ENCODE measurements at regions not wholly inside any gene's neighbourhood (a gene's known extent, or its start where the extent isn't known, plus 50 kb on each side); places are given as distances from the start of the nearest gene placed in this dataset.

GRCh38 chr4:107562316-107562715 is 157.7 kb downstream of the PAPSS1 start:
- no peak for TF ChIP-seq TAF1 (IDR thresholded peaks at IDR 0.05; ENCODE audit: borderline replicate concordance, low read depth, low read length)
- TF ChIP-seq POLR2A (IDR thresholded peaks at IDR 0.05; ENCODE audit: low read depth, low read length), result no peak
- no peak for TF ChIP-seq POLR2AphosphoS5 (IDR thresholded peaks at IDR 0.05; ENCODE audit: low read depth, low read length)
- FAIRE-seq (no peak), DNase-seq (ENCODE audit: insufficient read length) (no peak)

GRCh38 chr4:107561481-107561880 is 158.6 kb downstream of the PAPSS1 start:
- DNase-seq (ENCODE audit: insufficient read length), result no peak
- TF ChIP-seq POLR2A (IDR thresholded peaks at IDR 0.05; ENCODE audit: low read depth, low read length) (no peak), POLR2AphosphoS5 (IDR thresholded peaks at IDR 0.05; ENCODE audit: low read depth, low read length) (no peak), TAF1 (IDR thresholded peaks at IDR 0.05; ENCODE audit: borderline replicate concordance, low read depth, low read length) (no peak)
- FAIRE-seq, result no peak

DNA sequence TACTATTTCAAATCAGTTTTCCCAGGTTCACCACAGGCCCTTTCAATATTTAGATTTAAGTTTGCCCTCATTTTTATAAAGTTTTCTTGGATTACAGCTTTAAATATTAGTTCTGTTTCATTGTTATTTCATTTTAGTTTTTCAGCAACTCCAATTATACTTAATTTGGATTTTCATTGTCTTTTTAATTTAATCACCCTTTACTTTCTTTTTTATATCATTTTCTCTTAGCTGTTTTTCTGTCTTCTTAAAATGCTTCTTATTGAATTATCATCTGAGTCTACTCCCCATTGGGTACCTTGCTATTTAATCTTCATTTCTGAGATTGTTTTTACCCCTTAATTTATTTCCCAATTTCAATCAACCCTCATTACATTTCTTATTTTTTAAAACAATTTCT is 160.4 kb downstream of the PAPSS1 start:
- DNase-seq (ENCODE audit: insufficient read length), result no peak
- no peak for FAIRE-seq

GRCh38 chr4:107552306-107552705 is 167.7 kb downstream of the PAPSS1 start:
- no peak for TF ChIP-seq TAF1 (IDR thresholded peaks at IDR 0.05; ENCODE audit: borderline replicate concordance, low read depth, low read length)
- no peak for TF ChIP-seq POLR2A (IDR thresholded peaks at IDR 0.05; ENCODE audit: low read depth, low read length)
- no peak for TF ChIP-seq POLR2AphosphoS5 (IDR thresholded peaks at IDR 0.05; ENCODE audit: low read depth, low read length)
- DNase-seq (ENCODE audit: insufficient read length) (no peak), FAIRE-seq (no peak)

More for the DNA sequence above, 160.4 kb downstream of the PAPSS1 start:
- TF ChIP-seq TAF1 (IDR thresholded peaks at IDR 0.05; ENCODE audit: borderline replicate concordance, low read depth, low read length), result no peak
- no peak for TF ChIP-seq POLR2AphosphoS5 (IDR thresholded peaks at IDR 0.05; ENCODE audit: low read depth, low read length)
- TF ChIP-seq POLR2A (IDR thresholded peaks at IDR 0.05; ENCODE audit: low read depth, low read length), result no peak

- no peak for TF ChIP-seq POLR2A (IDR thresholded peaks at IDR 0.05; ENCODE audit: low read depth, low read length)
- no peak for TF ChIP-seq TAF1 (IDR thresholded peaks at IDR 0.05; ENCODE audit: borderline replicate concordance, low read depth, low read length)
- TF ChIP-seq POLR2AphosphoS5 (IDR thresholded peaks at IDR 0.05; ENCODE audit: low read depth, low read length), result no peak
- no peak for DNase-seq (ENCODE audit: insufficient read length)
- FAIRE-seq, result no peak
These were observed 171.7 kb downstream of the PAPSS1 start for GRCh38 chr4:107548211-107548905.

- TF ChIP-seq POLR2AphosphoS5 (IDR thresholded peaks at IDR 0.05; ENCODE audit: low read depth, low read length) (no peak), TAF1 (IDR thresholded peaks at IDR 0.05; ENCODE audit: borderline replicate concordance, low read depth, low read length) (no peak)
- DNase-seq (ENCODE audit: insufficient read length) (no peak), FAIRE-seq (no peak)
These were observed 173.4 kb downstream of the PAPSS1 start for GRCh38 chr4:107546638-107547037.

DNA sequence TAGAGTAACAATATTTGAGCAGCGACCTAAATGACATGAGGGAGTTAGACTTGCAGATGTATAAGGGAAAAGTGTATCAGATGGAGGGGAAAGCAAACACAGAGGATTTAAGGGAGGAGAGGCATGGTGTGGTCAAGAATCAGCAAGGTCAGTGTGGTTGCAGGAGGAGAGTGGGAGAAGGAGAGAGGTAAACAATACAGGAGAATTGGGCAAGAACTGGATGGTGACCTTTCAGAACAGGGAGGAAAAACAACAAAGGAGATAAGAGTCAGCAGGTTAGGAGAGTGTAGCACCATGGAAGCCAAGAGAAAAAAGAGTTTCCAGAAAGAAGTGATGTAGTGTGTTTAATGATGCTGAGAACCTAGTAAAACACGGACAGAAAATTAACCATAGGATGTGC is 178.5 kb downstream of the PAPSS1 start:
- DNase-seq (ENCODE audit: insufficient read length) (no peak), FAIRE-seq (no peak)
- TF ChIP-seq TAF1 (IDR thresholded peaks at IDR 0.05; ENCODE audit: borderline replicate concordance, low read depth, low read length) (no peak), POLR2AphosphoS5 (IDR thresholded peaks at IDR 0.05; ENCODE audit: low read depth, low read length) (no peak), POLR2A (IDR thresholded peaks at IDR 0.05; ENCODE audit: low read depth, low read length) (no peak)

- FAIRE-seq (no peak), DNase-seq (ENCODE audit: insufficient read length) (no peak)
- TF ChIP-seq TAF1 (IDR thresholded peaks at IDR 0.05; ENCODE audit: borderline replicate concordance, low read depth, low read length) (no peak), POLR2AphosphoS5 (IDR thresholded peaks at IDR 0.05; ENCODE audit: low read depth, low read length) (no peak), POLR2A (IDR thresholded peaks at IDR 0.05; ENCODE audit: low read depth, low read length) (no peak)
These were observed 188.1 kb downstream of the PAPSS1 start for GRCh38 chr4:107531927-107532326.

- DNase-seq (ENCODE audit: insufficient read length) (no peak), FAIRE-seq (no peak)
- TF ChIP-seq POLR2A (IDR thresholded peaks at IDR 0.05; ENCODE audit: low read depth, low read length) (no peak), POLR2AphosphoS5 (IDR thresholded peaks at IDR 0.05; ENCODE audit: low read depth, low read length) (no peak), TAF1 (IDR thresholded peaks at IDR 0.05; ENCODE audit: borderline replicate concordance, low read depth, low read length) (no peak)
These were observed 199.7 kb downstream of the PAPSS1 start for GRCh38 chr4:107520368-107520767.

- DNase-seq (ENCODE audit: insufficient read length) (no peak), FAIRE-seq (no peak)
- TF ChIP-seq POLR2AphosphoS5 (IDR thresholded peaks at IDR 0.05; ENCODE audit: low read depth, low read length) (no peak), POLR2A (IDR thresholded peaks at IDR 0.05; ENCODE audit: low read depth, low read length) (no peak), TAF1 (IDR thresholded peaks at IDR 0.05; ENCODE audit: borderline replicate concordance, low read depth, low read length) (no peak)
These were observed 201.0 kb downstream of the PAPSS1 start for GRCh38 chr4:107519053-107519452.

GRCh38 chr4:107518076-107518475 is 202.0 kb downstream of the PAPSS1 start:
- DNase-seq (ENCODE audit: insufficient read length), result no peak
- FAIRE-seq, result no peak
- TF ChIP-seq POLR2AphosphoS5 (IDR thresholded peaks at IDR 0.05; ENCODE audit: low read depth, low read length) (no peak), POLR2A (IDR thresholded peaks at IDR 0.05; ENCODE audit: low read depth, low read length) (no peak), TAF1 (IDR thresholded peaks at IDR 0.05; ENCODE audit: borderline replicate concordance, low read depth, low read length) (no peak)

DNA sequence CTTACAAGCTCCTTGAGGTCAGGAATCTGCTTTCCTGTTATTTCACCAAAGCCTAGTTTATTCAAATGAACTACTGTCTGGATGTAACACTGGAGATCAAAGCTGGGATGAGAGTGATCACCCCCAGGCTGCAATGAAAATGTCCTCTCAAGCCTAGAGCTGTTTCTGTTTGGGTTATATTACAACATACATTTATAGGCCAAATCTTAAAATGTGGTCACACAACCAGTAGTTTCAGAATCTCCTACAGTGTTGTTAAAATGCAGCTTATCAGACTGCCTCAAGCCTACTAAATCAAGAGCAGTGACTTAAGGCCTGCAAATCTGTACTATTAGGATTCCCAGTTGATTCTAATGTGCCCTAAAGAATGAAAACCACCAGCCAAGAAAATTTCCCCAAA is 207.5 kb downstream of the PAPSS1 start:
- DNase-seq (ENCODE audit: insufficient read length) (no peak), FAIRE-seq (no peak)
- no peak for TF ChIP-seq TAF1 (IDR thresholded peaks at IDR 0.05; ENCODE audit: borderline replicate concordance, low read depth, low read length)
- TF ChIP-seq POLR2AphosphoS5 (IDR thresholded peaks at IDR 0.05; ENCODE audit: low read depth, low read length), result no peak
- TF ChIP-seq POLR2A (IDR thresholded peaks at IDR 0.05; ENCODE audit: low read depth, low read length), result no peak
